GM19328 (cell line): ENCODE measurements at regions not wholly inside any gene's neighbourhood (a gene's known extent, or its start where the extent isn't known, plus 50 kb on each side); places are given as distances from the start of the nearest gene placed in this dataset.
"Not testable (repeated sequence)": the region's sequence is repeated elsewhere in the genome, so short reads cannot be mapped to it uniquely, and the experiment has no call there.

Source experiments
- ATAC-seq: cut with Tn5 transposase; IDR thresholded peaks from one replicate; pipeline ENCODE4 v1.9.1; 2021; ENCODE audit warnings: mild to moderate bottlenecking, moderate library complexity; ENCODE audit not compliant: unreplicated experiment

DNA sequence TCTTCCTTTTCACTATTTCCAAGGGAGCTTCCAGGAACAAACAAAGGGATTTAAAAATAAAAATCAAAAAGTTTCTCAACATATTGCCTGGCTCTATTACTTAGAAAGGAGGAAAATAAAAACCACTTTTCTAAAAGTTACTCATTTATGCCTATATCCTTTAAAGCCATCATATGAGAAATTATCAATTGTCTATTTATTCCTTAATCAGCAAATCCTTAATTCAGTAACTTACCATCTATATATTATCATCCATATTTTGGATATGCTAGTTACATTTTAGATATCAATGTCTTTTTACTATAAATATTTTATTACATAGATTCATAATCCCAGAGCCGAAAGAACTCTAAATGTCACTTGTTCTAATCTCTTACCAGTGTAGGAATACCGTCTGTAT is 481.5 kb upstream of the ANO5 start:
- ATAC-seq: no peak

GRCh38 chr11:21723678-21724077 is 469.2 kb upstream of the ANO5 start:
- no peak for ATAC-seq

- no peak for ATAC-seq
Measured at GRCh38 chr11:21727102-21727501, 465.8 kb upstream of the ANO5 start.

DNA sequence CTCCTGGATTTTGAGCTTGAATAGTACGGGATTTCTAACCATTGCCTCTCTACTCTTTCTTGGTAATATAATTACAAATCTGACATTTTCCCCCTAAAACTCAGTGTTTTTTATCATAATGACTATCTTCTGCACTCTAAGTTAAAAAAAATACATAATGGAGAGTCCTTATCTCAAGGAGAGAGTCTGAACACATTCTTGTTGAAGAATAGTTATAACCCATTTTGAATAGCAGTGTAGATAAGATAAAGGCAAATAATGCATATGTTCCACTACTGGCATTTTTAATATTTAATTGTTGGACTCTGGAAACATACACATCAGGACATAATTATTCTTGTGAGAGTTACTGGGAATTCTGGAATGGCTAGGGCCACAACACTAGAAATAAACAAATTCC is 456.5 kb upstream of the ANO5 start:
- no peak for ATAC-seq

DNA sequence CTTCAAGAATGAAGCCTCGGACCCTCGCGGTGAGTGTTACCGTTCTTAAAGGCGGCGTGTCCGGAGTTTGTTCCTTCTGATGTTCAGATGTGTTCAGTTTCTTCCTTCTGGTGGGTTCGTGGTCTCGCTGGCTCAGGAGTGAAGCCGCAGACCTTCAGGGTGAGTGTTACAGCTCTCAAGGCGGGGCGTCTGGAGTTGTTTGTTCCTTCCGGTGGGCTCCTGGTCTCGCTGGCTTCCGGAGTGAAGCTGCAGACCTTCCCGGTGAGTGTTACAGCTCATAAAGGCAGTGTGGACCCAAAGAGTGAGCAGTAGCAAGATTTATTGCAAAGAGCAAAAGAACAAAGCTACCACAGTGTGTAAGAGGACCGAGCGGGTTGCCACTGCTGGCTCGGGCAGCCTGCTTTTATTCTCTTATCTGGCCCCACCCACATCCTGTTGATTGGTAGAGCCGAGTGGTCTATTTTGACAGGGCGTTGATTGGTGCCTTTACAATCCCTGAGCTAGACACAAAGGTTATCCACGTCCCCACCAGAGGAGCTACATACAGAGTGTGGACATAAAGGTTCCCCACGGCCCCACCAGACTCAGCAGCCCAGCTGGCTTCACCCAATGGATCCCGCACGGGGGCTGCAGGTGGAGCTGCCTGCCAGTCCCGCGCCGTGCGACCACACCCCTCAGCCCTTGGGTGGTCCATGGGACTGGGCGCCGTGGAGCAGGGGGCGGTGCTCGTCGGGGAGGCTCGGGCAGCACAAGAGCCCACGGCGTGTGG is 440.2 kb upstream of the ANO5 start:
- ATAC-seq: not testable (repeated sequence)

- not testable (repeated sequence) for ATAC-seq
Measured at GRCh38 chr11:21753244-21753767, 439.6 kb upstream of the ANO5 start.

DNA sequence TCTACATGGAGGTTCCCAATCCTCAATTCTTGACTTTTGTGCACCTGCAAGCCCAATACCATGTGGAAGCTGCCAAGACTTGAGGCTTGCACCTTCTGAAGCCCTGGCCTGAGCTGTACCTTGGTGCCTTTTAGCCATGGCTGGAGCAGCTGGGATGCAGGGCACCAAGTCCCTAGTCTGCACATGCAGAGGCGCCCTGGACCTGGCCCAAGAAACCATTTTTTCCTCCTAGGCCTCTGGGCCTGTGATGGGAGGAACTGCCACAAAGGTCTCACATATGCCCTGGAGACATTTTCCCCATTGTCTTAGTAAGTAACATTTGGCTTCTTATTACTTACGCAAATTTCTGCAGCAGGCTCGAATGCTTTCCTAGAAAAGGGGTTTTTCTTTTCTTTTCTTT is 431.9 kb upstream of the ANO5 start:
- ATAC-seq: no peak

DNA sequence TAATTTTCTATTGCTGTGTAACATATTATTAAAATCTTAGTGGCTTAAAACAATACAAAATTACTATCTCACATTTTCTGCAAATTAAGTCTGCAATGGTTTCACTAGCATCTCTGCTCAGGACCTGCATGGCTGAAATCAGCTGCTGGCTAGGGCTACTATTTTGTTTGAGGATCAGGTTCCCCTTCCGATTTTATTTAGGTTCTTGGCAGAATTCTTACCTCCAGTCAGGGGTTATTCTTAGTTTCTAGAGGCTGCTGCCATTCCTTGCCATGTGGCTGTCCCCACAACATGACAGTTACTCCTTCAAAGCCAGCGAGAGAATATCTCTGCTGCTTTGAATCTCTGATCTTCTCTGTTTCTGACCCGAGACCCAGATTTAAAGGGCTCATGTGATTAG is 424.5 kb upstream of the ANO5 start:
- no peak for ATAC-seq

- no peak for ATAC-seq
Measured at GRCh38 chr11:21769188-21769587, 423.7 kb upstream of the ANO5 start.

DNA sequence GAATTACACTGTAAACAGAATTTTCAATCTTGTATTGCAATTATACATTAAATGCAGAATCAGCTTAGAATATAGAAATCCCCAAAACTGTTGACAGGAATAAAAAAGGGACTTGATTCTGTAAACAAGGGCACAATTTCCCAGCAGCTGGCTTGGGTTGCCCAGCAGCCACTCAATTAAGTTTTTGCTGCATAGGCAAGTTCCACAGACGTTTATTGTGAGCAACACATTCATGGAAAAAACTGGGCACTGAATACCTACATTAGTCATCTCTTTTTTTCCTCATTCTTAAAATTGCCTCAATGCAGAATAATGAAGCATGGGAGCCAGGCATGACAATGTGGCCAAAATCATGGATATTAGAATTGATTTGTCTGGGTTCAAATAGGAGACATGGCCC is 421.8 kb upstream of the ANO5 start:
- no peak for ATAC-seq

DNA sequence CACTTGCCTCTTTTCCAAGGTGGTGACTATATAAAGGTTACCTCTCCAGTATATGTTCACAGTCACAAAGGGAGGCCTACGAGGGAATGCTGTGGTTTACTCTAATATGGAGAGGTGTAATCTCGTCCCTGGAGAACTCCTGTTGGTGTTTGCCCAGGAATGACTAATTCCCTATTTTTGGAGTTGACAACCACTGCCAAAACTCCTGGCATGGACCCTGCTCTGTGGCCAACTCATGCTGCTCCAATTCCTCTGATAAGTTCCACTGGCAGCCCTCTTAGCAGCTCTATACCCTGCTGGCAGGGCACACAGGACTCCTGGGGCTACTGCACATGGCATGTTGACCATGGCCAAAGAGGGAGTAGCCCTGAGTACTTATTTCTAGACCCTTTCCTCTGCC is 418.7 kb upstream of the ANO5 start:
- ATAC-seq: no peak

- ATAC-seq: no peak
Measured at GRCh38 chr11:21775911-21776310, 417.0 kb upstream of the ANO5 start.

DNA sequence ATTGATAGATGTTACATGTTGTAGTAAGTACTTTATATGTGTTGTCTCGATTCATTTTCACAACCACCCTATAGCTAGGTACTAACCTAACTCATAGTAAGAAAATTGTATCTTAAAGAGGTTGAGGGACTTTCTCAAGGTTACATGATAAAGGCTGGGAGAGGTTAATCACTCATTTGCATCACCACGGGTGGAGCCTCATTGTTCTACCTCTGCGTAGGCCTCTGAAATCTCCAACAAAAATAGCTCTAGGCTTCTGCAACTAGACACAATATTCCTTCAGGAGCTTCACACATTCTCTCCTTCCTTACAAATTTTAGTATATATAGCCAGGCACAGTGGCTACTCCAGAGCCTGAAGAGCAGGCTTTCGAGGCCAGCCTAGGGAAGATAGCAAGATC is 408.9 kb upstream of the ANO5 start:
- ATAC-seq: no peak

DNA sequence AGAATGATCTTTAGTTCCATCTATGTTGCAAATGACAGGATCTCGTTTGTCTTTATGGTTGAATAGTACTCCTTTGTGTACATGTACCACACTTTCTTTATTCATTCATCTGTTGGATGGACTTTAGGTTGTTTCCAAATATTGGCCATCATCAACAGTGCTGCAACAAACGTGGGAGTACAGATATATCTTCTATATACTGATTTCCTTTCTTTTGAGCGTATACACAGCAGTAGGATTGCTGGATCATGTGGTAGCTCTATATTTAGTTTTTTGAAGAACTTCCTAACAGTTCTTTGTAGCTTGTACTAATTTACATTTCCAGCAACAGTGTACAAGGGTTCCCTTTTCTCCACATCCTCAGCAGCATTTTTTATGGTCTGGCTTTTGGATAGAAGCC is 407.5 kb upstream of the ANO5 start:
- no peak for ATAC-seq

GRCh38 chr11:21794306-21794705 is 398.6 kb upstream of the ANO5 start:
- no peak for ATAC-seq

DNA sequence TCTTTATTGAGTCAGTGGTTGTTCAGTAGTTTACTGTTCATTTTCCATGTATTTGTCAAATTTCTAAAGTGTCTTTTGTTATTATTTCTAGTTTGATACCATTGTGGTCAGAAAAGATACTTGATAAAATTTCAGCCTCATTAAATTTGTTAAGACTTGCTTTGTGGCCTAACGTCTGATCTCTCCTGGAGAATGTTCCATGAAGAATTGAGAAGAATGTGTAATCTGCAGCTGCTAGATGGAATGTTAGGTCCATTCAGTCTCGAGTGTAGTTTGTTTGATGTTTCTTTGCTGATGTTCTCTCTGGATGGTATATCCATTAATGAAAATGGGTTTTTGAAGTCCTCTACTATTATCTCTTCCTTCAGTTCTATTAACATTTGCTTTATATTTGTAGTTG is 394.7 kb upstream of the ANO5 start:
- no peak for ATAC-seq

GRCh38 chr11:21804523-21804922 is 388.4 kb upstream of the ANO5 start:
- ATAC-seq: not testable (repeated sequence)

DNA sequence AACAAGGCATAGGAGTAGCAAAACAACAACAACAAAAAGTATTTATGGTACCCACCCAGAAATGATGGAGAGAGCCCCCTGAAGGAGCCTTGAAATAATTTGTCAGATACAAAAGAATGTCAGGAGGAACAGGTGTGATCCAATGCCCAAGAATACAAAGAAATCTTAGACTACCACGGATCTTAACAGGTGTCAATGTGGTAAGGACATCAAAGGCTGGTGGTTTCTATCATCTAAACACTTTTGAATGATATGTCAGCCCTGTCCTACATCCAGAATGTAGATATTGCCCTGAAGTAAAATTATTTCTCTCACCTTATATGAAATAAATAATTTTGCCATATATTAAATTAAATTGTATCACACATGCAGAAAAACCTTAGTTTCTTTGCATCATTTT is 386.4 kb upstream of the ANO5 start:
- ATAC-seq: no peak

- ATAC-seq: no peak
Measured at GRCh38 chr11:21806947-21807346, 385.9 kb upstream of the ANO5 start.

GRCh38 chr11:21807350-21807749 is 385.5 kb upstream of the ANO5 start:
- no peak for ATAC-seq

- no peak for ATAC-seq
Measured at GRCh38 chr11:21810650-21811049, 382.2 kb upstream of the ANO5 start.

DNA sequence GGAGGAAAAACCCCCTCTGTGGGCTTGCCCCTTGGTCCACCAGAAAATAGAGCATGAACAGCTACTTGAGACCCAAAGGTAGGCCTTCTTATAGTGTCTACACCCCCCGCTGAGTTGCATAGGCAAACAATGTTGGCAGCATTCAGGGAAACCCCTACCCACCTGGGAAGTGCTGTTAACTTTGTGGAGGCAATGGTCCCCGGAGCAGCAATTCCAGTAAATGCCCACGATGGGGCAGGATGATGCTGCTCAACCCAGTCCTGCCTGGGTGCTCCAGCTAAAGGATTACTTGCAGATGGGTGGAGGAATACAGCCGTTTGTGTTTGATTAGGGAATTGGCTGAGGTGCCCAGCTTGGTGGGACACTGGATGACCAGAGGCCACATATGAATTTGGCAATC is 381.3 kb upstream of the ANO5 start:
- ATAC-seq: no peak

- ATAC-seq: no peak
Measured at GRCh38 chr11:21814169-21814568, 378.7 kb upstream of the ANO5 start.
